GM20000 (cell line): ENCODE measurements at regions not wholly inside any gene's neighbourhood (a gene's known extent, or its start where the extent isn't known, plus 50 kb on each side); places are given as distances from the start of the nearest gene placed in this dataset.
A peak's percentile ranks its signal among the peaks of the same experiment; 100 is the strongest.

Experiments
- DNase-seq: peaks from one replicate; pipeline ENCODE4 v3.0.0; 2012; ENCODE audit warnings: low spot score
- TF ChIP-seq, protein P1 (sequence below): IDR thresholded peaks from 2 replicates; pipeline ENCODE4 v1.5.1; 2012; ENCODE audit warnings: mild to moderate bottlenecking, control low read depth; ENCODE audit errors: extremely low read depth, missing control alignments

GRCh38 chr3:68271145-68271544 is 616.7 kb upstream of the SUCLG2 start:
- no peak for DNase-seq
- TF ChIP-seq, protein P1, sequence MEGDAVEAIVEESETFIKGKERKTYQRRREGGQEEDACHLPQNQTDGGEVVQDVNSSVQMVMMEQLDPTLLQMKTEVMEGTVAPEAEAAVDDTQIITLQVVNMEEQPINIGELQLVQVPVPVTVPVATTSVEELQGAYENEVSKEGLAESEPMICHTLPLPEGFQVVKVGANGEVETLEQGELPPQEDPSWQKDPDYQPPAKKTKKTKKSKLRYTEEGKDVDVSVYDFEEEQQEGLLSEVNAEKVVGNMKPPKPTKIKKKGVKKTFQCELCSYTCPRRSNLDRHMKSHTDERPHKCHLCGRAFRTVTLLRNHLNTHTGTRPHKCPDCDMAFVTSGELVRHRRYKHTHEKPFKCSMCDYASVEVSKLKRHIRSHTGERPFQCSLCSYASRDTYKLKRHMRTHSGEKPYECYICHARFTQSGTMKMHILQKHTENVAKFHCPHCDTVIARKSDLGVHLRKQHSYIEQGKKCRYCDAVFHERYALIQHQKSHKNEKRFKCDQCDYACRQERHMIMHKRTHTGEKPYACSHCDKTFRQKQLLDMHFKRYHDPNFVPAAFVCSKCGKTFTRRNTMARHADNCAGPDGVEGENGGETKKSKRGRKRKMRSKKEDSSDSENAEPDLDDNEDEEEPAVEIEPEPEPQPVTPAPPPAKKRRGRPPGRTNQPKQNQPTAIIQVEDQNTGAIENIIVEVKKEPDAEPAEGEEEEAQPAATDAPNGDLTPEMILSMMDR, result no peak

DNA sequence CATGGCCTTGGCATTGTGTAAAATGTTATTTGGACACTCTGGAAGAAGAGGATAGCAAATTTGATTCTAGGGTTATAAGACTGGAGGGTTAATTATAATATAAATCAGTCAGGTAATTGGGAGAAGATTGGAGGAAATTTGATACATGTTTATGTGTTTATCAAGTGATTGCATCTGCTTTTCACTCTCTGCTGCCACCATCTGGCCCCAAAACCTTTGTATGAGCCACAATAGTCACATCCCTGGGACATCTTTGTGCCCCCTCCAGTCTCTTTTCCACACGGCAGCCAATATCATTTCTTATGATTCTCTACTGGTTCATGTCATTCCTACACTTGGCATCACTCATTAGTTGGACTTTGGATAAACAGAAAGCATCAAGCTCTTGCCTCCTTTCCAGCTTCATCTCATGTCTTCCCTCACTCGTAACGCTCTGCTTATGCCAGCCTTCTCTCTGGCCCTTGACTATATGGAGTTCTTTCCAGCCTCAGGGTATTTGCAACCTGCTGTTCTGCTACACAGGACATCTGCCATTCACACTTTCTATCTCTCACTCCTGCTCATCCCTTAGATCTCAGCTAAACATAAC is 602.3 kb upstream of the SUCLG2 start:
- no peak for DNase-seq

GRCh38 chr3:68249265-68249664 is 594.9 kb upstream of the SUCLG2 start:
- TF ChIP-seq, protein P1, result no peak
- DNase-seq, result no peak

More for the DNA sequence above, 602.3 kb upstream of the SUCLG2 start:
- TF ChIP-seq, protein P1, result peak; percentile 10

- TF ChIP-seq, protein P1, result no peak
- no peak for DNase-seq
Measured at GRCh38 chr3:68242606-68243005, 588.2 kb upstream of the SUCLG2 start.

DNA sequence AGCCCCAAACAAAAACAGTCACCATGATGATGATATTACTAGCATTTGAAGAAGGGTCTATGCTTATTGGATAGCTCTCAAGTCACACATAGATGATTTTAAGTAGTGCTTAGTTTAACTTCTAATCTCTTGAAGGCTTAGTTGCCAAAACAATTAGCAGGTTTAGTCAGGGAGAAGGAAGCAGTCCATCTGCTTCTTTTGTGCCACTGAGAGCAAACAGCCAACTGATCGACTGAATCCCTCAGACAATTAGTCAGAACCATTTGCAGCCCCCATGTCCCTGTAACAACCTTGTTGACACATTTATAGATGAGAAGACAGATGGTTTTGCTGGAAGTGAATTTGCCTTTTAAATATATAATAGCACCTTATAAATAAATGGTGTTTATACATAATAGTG is 585.1 kb upstream of the SUCLG2 start:
- no peak for DNase-seq
- TF ChIP-seq, protein P1, result no peak

- TF ChIP-seq, protein P1, result no peak
- DNase-seq, result no peak
Measured at GRCh38 chr3:68234076-68234780, 579.8 kb upstream of the SUCLG2 start.

DNA sequence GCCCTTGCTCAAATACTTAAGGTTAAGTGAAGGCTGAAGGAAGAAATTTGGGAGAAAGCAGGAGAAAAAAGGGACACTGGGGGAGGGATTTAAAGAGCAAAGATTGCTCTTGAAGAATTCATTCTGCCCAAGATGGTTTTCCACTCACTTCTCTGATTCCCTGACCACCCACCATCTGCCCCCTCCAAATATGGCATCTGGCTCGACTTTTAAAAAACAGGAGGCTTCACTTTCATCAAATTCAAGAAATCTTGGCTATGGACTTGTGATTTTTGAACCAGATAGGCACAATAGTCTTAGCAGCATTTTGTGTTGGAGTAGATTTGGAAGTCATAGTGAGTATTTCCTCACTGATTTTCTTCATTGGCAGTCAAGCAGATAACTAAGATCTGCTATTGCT is 574.4 kb upstream of the SUCLG2 start:
- no peak for DNase-seq
- TF ChIP-seq, protein P1, result no peak
